Activated CD4-positive, alpha-beta memory T cell treated with anti-CD3 and anti-CD28 coated beads for 36 hours (primary cell): ENCODE measurements at regions not wholly inside any gene's neighbourhood (a gene's known extent, or its start where the extent isn't known, plus 50 kb on each side); places are given as distances from the start of the nearest gene placed in this dataset.
"Not testable (repeated sequence)": the region's sequence is repeated elsewhere in the genome, so short reads cannot be mapped to it uniquely, and the experiment has no call there.

Source experiments
- CTCF ChIA-PET: fragments of 350-600 bp; sonication (Branson Sonifier 250); formaldehyde crosslinking; loops from one replicate; lab custom pipeline; 2021; ENCODE audit warnings: antibody characterized with exemption, inconsistent platforms; lab: Charles Lee
- POLR2A ChIA-PET: fragments of 350-600 bp; sonication (Branson Sonifier 250); formaldehyde crosslinking; loops from one replicate; lab custom pipeline; 2021; ENCODE audit warnings: antibody characterized with exemption; lab: Charles Lee
- DNase-seq: peaks from one replicate; pipeline ENCODE4 v3.0.0-alpha.2; 2020
- H3K27ac Mint-ChIP-seq: one replicate; pipeline ENCODE4 v1.8.0; 2021; ENCODE audit warnings: mixed read lengths
- H3K27me3 Mint-ChIP-seq: one replicate; pipeline ENCODE4 v1.8.0; 2021; ENCODE audit warnings: mixed read lengths
- H3K36me3 Mint-ChIP-seq: one replicate; pipeline ENCODE4 v1.8.0; 2021; ENCODE audit warnings: mixed read lengths
- H3K4me1 Mint-ChIP-seq: one replicate; pipeline ENCODE4 v1.8.0; 2021; ENCODE audit warnings: low read depth, mixed read lengths
- H3K4me3 Mint-ChIP-seq: one replicate; pipeline ENCODE4 v1.8.0; 2021; ENCODE audit warnings: mild to moderate bottlenecking, mixed read lengths
- H3K9me3 Mint-ChIP-seq: one replicate; pipeline ENCODE4 v1.8.0; 2021; ENCODE audit warnings: mixed read lengths
- intact Hi-C: fragments of 100-400 bp; cut with micrococcal nuclease; formaldehyde crosslinking; loops from one replicate; pipeline ENCODE4 v1.15.1; 2023

- ChIA-PET POLR2A (no interaction called here), CTCF (no interaction called here)
- Mint-ChIP-seq H3K4me1 (no peaks in the 10 kb centered on the region), H3K9me3 (peaks cover 2% of the 10 kb centered on the region), H3K27ac (no peak overlapping the region), H3K36me3 (no peaks in the 10 kb centered on the region), H3K4me3 (no peak overlapping the region), H3K27me3 (no peaks in the 10 kb centered on the region)
- intact Hi-C loops, result no loop called here
- no peak for DNase-seq
These were observed 366.5 kb downstream of the ZNF674 start for GRCh38 chrX:46178763-46179162.

- POLR2A ChIA-PET, result no interaction called here
- Mint-ChIP-seq H3K4me1 (peaks cover 2% of the 10 kb centered on the region), H3K4me3 (no peak overlapping the region), H3K9me3 (peaks cover 9% of the 10 kb centered on the region), H3K27ac (no peak overlapping the region), H3K27me3 (no peaks in the 10 kb centered on the region), H3K36me3 (no peaks in the 10 kb centered on the region)
- CTCF ChIA-PET, result no interaction called here
- no peak for DNase-seq
- intact Hi-C loops, result no loop called here
These were observed 372.1 kb downstream of the ZNF674 start for GRCh38 chrX:46173159-46173558.

GRCh38 chrX:46171457-46171856 lies 373.8 kb downstream of the ZNF674 start:
- CTCF ChIA-PET, POLR2A ChIA-PET: not testable (repeated sequence)

GRCh38 chrX:46169808-46170207 lies 375.4 kb downstream of the ZNF674 start:
- no peak for DNase-seq
- ChIA-PET CTCF (no interaction called here), POLR2A (no interaction called here)
- Mint-ChIP-seq H3K27me3 (no peaks in the 10 kb centered on the region), H3K36me3 (no peaks in the 10 kb centered on the region), H3K27ac (no peak overlapping the region), H3K4me3 (no peak overlapping the region), H3K4me1 (peaks cover 2% of the 10 kb centered on the region), H3K9me3 (peaks cover 9% of the 10 kb centered on the region)
- intact Hi-C loops, result no loop called here

More at GRCh38 chrX:46171457-46171856, 373.8 kb downstream of the ZNF674 start:
- intact Hi-C loops, H3K4me1 Mint-ChIP-seq, DNase-seq, H3K27ac Mint-ChIP-seq, H3K36me3 Mint-ChIP-seq, H3K27me3 Mint-ChIP-seq, H3K9me3 Mint-ChIP-seq, H3K4me3 Mint-ChIP-seq: not testable (repeated sequence)

- Mint-ChIP-seq H3K36me3 (no peaks in the 10 kb centered on the region), H3K27me3 (no peaks in the 10 kb centered on the region), H3K9me3 (peaks cover 7% of the 10 kb centered on the region), H3K27ac (no peak overlapping the region), H3K4me1 (peaks cover 2% of the 10 kb centered on the region), H3K4me3 (no peak overlapping the region)
- intact Hi-C loops, result no loop called here
- ChIA-PET POLR2A (no interaction called here), CTCF (interaction anchor here (0.6 to 1.1 kb wide), 2 partner anchors 52 to 240 kb away, joined by 3 read pairs; no protein-coding TSS in a partner anchor)
- no peak for DNase-seq
These were observed 377.0 kb downstream of the ZNF674 start for GRCh38 chrX:46168254-46168653.

- POLR2A ChIA-PET, result no interaction called here
- CTCF ChIA-PET, result no interaction called here
- Mint-ChIP-seq H3K36me3 (no peaks in the 10 kb centered on the region), H3K27me3 (no peaks in the 10 kb centered on the region), H3K9me3 (no peaks in the 10 kb centered on the region), H3K4me1 (peaks cover 2% of the 10 kb centered on the region), H3K27ac (no peak overlapping the region), H3K4me3 (no peak overlapping the region)
- intact Hi-C loops, result no loop called here
- no peak for DNase-seq
These were observed 379.4 kb downstream of the ZNF674 start for GRCh38 chrX:46165866-46166265.

- intact Hi-C loops, result no loop called here
- ChIA-PET CTCF (no interaction called here), POLR2A (no interaction called here)
- no peak for DNase-seq
- Mint-ChIP-seq H3K4me1 (peaks cover 2% of the 10 kb centered on the region), H3K4me3 (no peak overlapping the region), H3K27me3 (no peaks in the 10 kb centered on the region), H3K36me3 (no peaks in the 10 kb centered on the region), H3K9me3 (no peaks in the 10 kb centered on the region), H3K27ac (no peak overlapping the region)
These were observed 379.8 kb downstream of the ZNF674 start for GRCh38 chrX:46165411-46165810.

GRCh38 chrX:46152756-46153155 lies 392.5 kb downstream of the ZNF674 start:
- CTCF ChIA-PET, result no interaction called here
- H3K9me3 Mint-ChIP-seq, result peaks cover 4% of the 10 kb centered on the region
- H3K36me3 Mint-ChIP-seq, result peaks cover 3% of the 10 kb centered on the region
- DNase-seq, result no peak
- no peaks in the 10 kb centered on the region for H3K27me3 Mint-ChIP-seq
- no peak overlapping the region for H3K4me3 Mint-ChIP-seq
- intact Hi-C loops, result no loop called here
- no peak overlapping the region for H3K27ac Mint-ChIP-seq
- H3K4me1 Mint-ChIP-seq, result no peaks in the 10 kb centered on the region
- POLR2A ChIA-PET, result no interaction called here

- H3K36me3 Mint-ChIP-seq, H3K4me3 Mint-ChIP-seq, H3K27ac Mint-ChIP-seq, intact Hi-C loops, CTCF ChIA-PET, H3K9me3 Mint-ChIP-seq, POLR2A ChIA-PET, H3K27me3 Mint-ChIP-seq, DNase-seq, H3K4me1 Mint-ChIP-seq: not testable (repeated sequence)
These were observed 393.9 kb downstream of the ZNF674 start for GRCh38 chrX:46151332-46151731.

GRCh38 chrX:46144566-46144965 lies 400.7 kb downstream of the ZNF674 start:
- no peaks in the 10 kb centered on the region for H3K36me3 Mint-ChIP-seq
- CTCF ChIA-PET, result no interaction called here

GRCh38 chrX:46140272-46140671 lies 404.9 kb downstream of the ZNF674 start:
- ChIA-PET POLR2A (no interaction called here), CTCF (no interaction called here)
- H3K27me3 Mint-ChIP-seq, result no peaks in the 10 kb centered on the region
- intact Hi-C loops, result no loop called here
- peaks cover 7% of the 10 kb centered on the region for H3K9me3 Mint-ChIP-seq
- H3K27ac Mint-ChIP-seq, result no peak overlapping the region
- peaks cover 6% of the 10 kb centered on the region for H3K4me1 Mint-ChIP-seq
- no peak overlapping the region for H3K4me3 Mint-ChIP-seq
- H3K36me3 Mint-ChIP-seq, result no peaks in the 10 kb centered on the region
- peak; percentile 10 for DNase-seq

More at GRCh38 chrX:46144566-46144965, 400.7 kb downstream of the ZNF674 start:
- H3K9me3 Mint-ChIP-seq, result peaks cover 7% of the 10 kb centered on the region
- H3K27me3 Mint-ChIP-seq, result no peaks in the 10 kb centered on the region
- intact Hi-C loops, result no loop called here
- no peak overlapping the region for H3K4me3 Mint-ChIP-seq
- no peak overlapping the region for H3K27ac Mint-ChIP-seq
- peaks cover 6% of the 10 kb centered on the region for H3K4me1 Mint-ChIP-seq
- POLR2A ChIA-PET, result no interaction called here
- DNase-seq, result no peak

- no peak for DNase-seq
- Mint-ChIP-seq H3K4me1 (no peaks in the 10 kb centered on the region), H3K36me3 (no peaks in the 10 kb centered on the region), H3K4me3 (no peak overlapping the region), H3K9me3 (no peaks in the 10 kb centered on the region), H3K27ac (no peak overlapping the region), H3K27me3 (no peaks in the 10 kb centered on the region)
- intact Hi-C loops, result no loop called here
- ChIA-PET CTCF (no interaction called here), POLR2A (no interaction called here)
These were observed 415.0 kb downstream of the ZNF674 start for GRCh38 chrX:46130247-46130646.

GRCh38 chrX:46125111-46125510 lies 420.1 kb downstream of the ZNF674 start:
- no peaks in the 10 kb centered on the region for H3K27me3 Mint-ChIP-seq
- CTCF ChIA-PET, result no interaction called here
- H3K27ac Mint-ChIP-seq, result no peak overlapping the region
- no peak for DNase-seq
- no peaks in the 10 kb centered on the region for H3K9me3 Mint-ChIP-seq
- POLR2A ChIA-PET, result no interaction called here
- no peaks in the 10 kb centered on the region for H3K4me1 Mint-ChIP-seq
- no peaks in the 10 kb centered on the region for H3K36me3 Mint-ChIP-seq
- intact Hi-C loops, result no loop called here
- H3K4me3 Mint-ChIP-seq, result no peak overlapping the region
